ENCODE measurements at regions not wholly inside any gene's neighbourhood (a gene's known extent, or its start where the extent isn't known, plus 50 kb on each side); places are given as distances from the start of the nearest gene placed in this dataset.

DNA sequence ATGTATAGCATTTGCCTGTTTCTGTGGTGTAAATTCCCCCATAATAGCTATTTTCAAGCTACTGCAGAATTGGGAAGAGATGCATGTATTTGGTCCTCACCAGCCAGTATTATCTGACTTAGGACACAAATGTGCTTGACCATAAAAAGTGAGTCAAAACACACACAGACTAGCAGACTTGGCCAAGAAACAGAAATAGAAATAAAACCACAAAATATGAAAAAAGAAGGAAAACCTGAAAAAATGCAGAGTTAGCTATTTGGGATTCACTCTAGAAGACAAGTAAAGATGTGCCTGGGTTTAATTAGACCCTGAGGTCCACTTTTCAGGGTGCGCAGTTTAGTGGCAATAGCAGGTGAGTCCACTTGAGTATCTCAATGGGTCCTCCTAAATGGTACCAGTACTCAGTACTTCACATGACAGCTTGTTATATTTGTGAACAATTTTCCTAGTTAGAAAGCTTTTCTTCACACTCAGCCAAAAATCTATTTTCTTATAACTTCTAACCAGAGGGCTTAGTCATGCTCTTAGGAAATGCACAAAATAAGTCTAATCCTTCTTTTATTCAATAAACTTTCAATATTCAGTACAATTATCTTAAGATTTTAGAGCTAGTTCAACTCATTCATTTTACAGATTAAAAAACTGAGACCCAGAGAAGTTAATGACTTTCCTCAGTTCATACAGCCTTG is 108.7 kb upstream of the JADE1 start:
- TF ChIP-seq, protein P1, sequence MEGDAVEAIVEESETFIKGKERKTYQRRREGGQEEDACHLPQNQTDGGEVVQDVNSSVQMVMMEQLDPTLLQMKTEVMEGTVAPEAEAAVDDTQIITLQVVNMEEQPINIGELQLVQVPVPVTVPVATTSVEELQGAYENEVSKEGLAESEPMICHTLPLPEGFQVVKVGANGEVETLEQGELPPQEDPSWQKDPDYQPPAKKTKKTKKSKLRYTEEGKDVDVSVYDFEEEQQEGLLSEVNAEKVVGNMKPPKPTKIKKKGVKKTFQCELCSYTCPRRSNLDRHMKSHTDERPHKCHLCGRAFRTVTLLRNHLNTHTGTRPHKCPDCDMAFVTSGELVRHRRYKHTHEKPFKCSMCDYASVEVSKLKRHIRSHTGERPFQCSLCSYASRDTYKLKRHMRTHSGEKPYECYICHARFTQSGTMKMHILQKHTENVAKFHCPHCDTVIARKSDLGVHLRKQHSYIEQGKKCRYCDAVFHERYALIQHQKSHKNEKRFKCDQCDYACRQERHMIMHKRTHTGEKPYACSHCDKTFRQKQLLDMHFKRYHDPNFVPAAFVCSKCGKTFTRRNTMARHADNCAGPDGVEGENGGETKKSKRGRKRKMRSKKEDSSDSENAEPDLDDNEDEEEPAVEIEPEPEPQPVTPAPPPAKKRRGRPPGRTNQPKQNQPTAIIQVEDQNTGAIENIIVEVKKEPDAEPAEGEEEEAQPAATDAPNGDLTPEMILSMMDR (IDR thresholded peaks at IDR 0.05; ENCODE audit: insufficient read depth, low read length) = no peak
- TF ChIP-seq POLR2AphosphoS5 (IDR thresholded peaks at IDR 0.05; ENCODE audit: low read depth) (no peak), GABPA (IDR thresholded peaks at IDR 0.05; ENCODE audit: low read depth) (no peak), SPI1 (IDR thresholded peaks at IDR 0.05; ENCODE audit: borderline replicate concordance, low read depth) (no peak)
- TF ChIP-seq, protein P2, sequence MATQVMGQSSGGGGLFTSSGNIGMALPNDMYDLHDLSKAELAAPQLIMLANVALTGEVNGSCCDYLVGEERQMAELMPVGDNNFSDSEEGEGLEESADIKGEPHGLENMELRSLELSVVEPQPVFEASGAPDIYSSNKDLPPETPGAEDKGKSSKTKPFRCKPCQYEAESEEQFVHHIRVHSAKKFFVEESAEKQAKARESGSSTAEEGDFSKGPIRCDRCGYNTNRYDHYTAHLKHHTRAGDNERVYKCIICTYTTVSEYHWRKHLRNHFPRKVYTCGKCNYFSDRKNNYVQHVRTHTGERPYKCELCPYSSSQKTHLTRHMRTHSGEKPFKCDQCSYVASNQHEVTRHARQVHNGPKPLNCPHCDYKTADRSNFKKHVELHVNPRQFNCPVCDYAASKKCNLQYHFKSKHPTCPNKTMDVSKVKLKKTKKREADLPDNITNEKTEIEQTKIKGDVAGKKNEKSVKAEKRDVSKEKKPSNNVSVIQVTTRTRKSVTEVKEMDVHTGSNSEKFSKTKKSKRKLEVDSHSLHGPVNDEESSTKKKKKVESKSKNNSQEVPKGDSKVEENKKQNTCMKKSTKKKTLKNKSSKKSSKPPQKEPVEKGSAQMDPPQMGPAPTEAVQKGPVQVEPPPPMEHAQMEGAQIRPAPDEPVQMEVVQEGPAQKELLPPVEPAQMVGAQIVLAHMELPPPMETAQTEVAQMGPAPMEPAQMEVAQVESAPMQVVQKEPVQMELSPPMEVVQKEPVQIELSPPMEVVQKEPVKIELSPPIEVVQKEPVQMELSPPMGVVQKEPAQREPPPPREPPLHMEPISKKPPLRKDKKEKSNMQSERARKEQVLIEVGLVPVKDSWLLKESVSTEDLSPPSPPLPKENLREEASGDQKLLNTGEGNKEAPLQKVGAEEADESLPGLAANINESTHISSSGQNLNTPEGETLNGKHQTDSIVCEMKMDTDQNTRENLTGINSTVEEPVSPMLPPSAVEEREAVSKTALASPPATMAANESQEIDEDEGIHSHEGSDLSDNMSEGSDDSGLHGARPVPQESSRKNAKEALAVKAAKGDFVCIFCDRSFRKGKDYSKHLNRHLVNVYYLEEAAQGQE (IDR thresholded peaks at IDR 0.05; ENCODE audit: insufficient replicate concordance, low read depth) = no peak
